Chondrocyte (in vitro differentiated cells): ENCODE measurements at regions not wholly inside any gene's neighbourhood (a gene's known extent, or its start where the extent isn't known, plus 50 kb on each side); places are given as distances from the start of the nearest gene placed in this dataset.
"Not testable (repeated sequence)": the region's sequence is repeated elsewhere in the genome, so short reads cannot be mapped to it uniquely, and the experiment has no call there.

ENCODE experiments used
- DNase-seq: peaks from one replicate; pipeline ENCODE4 v3.0.0; 2021; ENCODE audit warnings: mixed read lengths, low spot score
- H3K27ac Mint-ChIP-seq: one replicate; pipeline ENCODE4 v1.8.0; 2021; ENCODE audit warnings: mild to moderate bottlenecking, moderate library complexity, mixed read lengths; ENCODE audit not compliant: unreplicated experiment
- H3K27me3 Mint-ChIP-seq: 2 replicates; pipeline ENCODE4 v1.8.0; 2021; ENCODE audit warnings: low read depth, mixed read lengths
- H3K36me3 Mint-ChIP-seq: 2 replicates; pipeline ENCODE4 v1.8.0; 2021; ENCODE audit warnings: low read depth, mixed read lengths
- H3K4me1 Mint-ChIP-seq: 2 replicates; pipeline ENCODE4 v1.8.0; 2021; ENCODE audit warnings: low read depth, mild to moderate bottlenecking, mixed read lengths
- H3K4me3 Mint-ChIP-seq: one replicate; pipeline ENCODE4 v1.8.0; 2021; ENCODE audit warnings: mild to moderate bottlenecking, moderate library complexity, mixed read lengths; ENCODE audit not compliant: unreplicated experiment
- H3K9me3 Mint-ChIP-seq: 2 replicates; pipeline ENCODE4 v1.8.0; 2021; ENCODE audit warnings: low read depth, mixed read lengths
- CTCF ChIP-seq: fragments of 200-600 bp; sonication (generic); IDR thresholded peaks from 2 replicates; pipeline ENCODE4 v1.5.0; 2021; ENCODE audit warnings: antibody characterized with exemption, mild to moderate bottlenecking, moderate library complexity

GRCh38 chrX:67004451-67004850, 365.6 kb upstream of the EDA2R start:
- no peak for DNase-seq
- Mint-ChIP-seq H3K36me3 (no peaks in the 10 kb centered on the region), H3K27ac (no peak overlapping the region), H3K4me3 (no peak overlapping the region), H3K4me1 (no peaks in the 10 kb centered on the region), H3K9me3 (peaks cover 53% of the 10 kb centered on the region), H3K27me3 (no peaks in the 10 kb centered on the region)
- no peak for TF ChIP-seq CTCF

GRCh38 chrX:66994729-66995128, 355.9 kb upstream of the EDA2R start:
- TF ChIP-seq CTCF: no peak
- no peak overlapping the region for H3K4me3 Mint-ChIP-seq
- H3K4me1 Mint-ChIP-seq: no peaks in the 10 kb centered on the region
- H3K9me3 Mint-ChIP-seq: peaks cover 34% of the 10 kb centered on the region
- H3K27ac Mint-ChIP-seq: no peak overlapping the region
- DNase-seq: no peak
- no peaks in the 10 kb centered on the region for H3K36me3 Mint-ChIP-seq
- H3K27me3 Mint-ChIP-seq: no peaks in the 10 kb centered on the region

GRCh38 chrX:66992077-66992476, 353.2 kb upstream of the EDA2R start:
- not testable (repeated sequence) for H3K4me1 Mint-ChIP-seq, DNase-seq, H3K4me3 Mint-ChIP-seq, H3K27ac Mint-ChIP-seq, H3K36me3 Mint-ChIP-seq, H3K27me3 Mint-ChIP-seq
- H3K9me3 Mint-ChIP-seq: peaks cover 36% of the 10 kb centered on the region

- Mint-ChIP-seq H3K4me1 (no peaks in the 10 kb centered on the region), H3K27ac (no peak overlapping the region), H3K27me3 (no peaks in the 10 kb centered on the region), H3K4me3 (no peak overlapping the region), H3K36me3 (no peaks in the 10 kb centered on the region), H3K9me3 (peaks cover 36% of the 10 kb centered on the region)
- DNase-seq: no peak
- TF ChIP-seq CTCF: no peak
These were observed 349.5 kb upstream of the EDA2R start for GRCh38 chrX:66988331-66988730.

- DNase-seq: no peak
- Mint-ChIP-seq H3K36me3 (no peaks in the 10 kb centered on the region), H3K4me3 (no peak overlapping the region), H3K9me3 (peaks cover 62% of the 10 kb centered on the region), H3K27ac (no peak overlapping the region), H3K27me3 (no peaks in the 10 kb centered on the region), H3K4me1 (no peaks in the 10 kb centered on the region)
- no peak for TF ChIP-seq CTCF
These were observed 322.8 kb upstream of the EDA2R start for GRCh38 chrX:66961665-66962064.

- no peak for DNase-seq
- no peak overlapping the region for H3K4me3 Mint-ChIP-seq
- H3K4me1 Mint-ChIP-seq: no peaks in the 10 kb centered on the region
- peaks cover 25% of the 10 kb centered on the region for H3K9me3 Mint-ChIP-seq
- no peaks in the 10 kb centered on the region for H3K36me3 Mint-ChIP-seq
- no peaks in the 10 kb centered on the region for H3K27me3 Mint-ChIP-seq
- H3K27ac Mint-ChIP-seq: no peak overlapping the region
- TF ChIP-seq CTCF: no peak
These were observed 292.8 kb upstream of the EDA2R start for GRCh38 chrX:66931713-66932112.

GRCh38 chrX:66930516-66930915, 291.6 kb upstream of the EDA2R start:
- DNase-seq, H3K36me3 Mint-ChIP-seq, H3K4me3 Mint-ChIP-seq, H3K27me3 Mint-ChIP-seq, H3K4me1 Mint-ChIP-seq, H3K27ac Mint-ChIP-seq: not testable (repeated sequence)
- H3K9me3 Mint-ChIP-seq: peaks cover 22% of the 10 kb centered on the region
